Cardiac fibroblast (primary cell): ENCODE measurements at regions not wholly inside any gene's neighbourhood (a gene's known extent, or its start where the extent isn't known, plus 50 kb on each side); places are given as distances from the start of the nearest gene placed in this dataset.

ENCODE experiments used
- DNase-seq, 2 donors: peaks; one replicate each; pipeline versions ENCODE4 v3.0.0 to v3.0.0-alpha.2; 2010; ENCODE audit warnings: low read depth in 2 of 2
- H3K4me3 ChIP-seq, 2 donors: replicated peaks in 1 of 2; 1 replicate in 1 of 2; 2 replicates in 1 of 2; pipeline ENCODE4 v1.5.1; 2011; ENCODE audit warnings: low read depth in 2 of 2, low read length in 2 of 2, mild to moderate bottlenecking in 2 of 2, moderate library complexity in 1 of 2
- TF ChIP-seq, protein P1 (sequence below): IDR thresholded peaks from one replicate; pipeline ENCODE4 v1.5.1; 2011; ENCODE audit warnings: low read depth, mild to moderate bottlenecking, low read length, inconsistent platforms

DNA sequence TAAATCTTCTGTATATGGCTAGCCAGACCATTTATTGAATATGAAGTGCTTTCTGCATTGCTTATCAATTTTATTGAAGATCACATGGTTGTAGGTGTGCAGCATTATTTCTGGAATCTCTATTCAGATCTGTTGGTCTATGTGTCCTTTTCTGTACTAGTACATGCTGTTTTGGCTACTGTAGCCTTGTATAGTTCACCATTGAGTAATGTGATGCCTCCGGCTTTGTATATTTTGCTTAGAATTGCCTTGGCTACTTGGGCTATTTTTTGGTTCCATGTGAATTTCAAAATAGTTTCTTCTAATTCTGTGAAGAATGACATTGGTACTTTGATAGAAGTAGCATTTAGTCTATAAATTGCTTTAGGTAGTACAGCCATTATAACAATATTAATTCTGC, 1187.2 kb downstream of the XPNPEP1 start:
- no peak overlapping the region for H3K4me3 ChIP-seq
- TF ChIP-seq, protein P1, sequence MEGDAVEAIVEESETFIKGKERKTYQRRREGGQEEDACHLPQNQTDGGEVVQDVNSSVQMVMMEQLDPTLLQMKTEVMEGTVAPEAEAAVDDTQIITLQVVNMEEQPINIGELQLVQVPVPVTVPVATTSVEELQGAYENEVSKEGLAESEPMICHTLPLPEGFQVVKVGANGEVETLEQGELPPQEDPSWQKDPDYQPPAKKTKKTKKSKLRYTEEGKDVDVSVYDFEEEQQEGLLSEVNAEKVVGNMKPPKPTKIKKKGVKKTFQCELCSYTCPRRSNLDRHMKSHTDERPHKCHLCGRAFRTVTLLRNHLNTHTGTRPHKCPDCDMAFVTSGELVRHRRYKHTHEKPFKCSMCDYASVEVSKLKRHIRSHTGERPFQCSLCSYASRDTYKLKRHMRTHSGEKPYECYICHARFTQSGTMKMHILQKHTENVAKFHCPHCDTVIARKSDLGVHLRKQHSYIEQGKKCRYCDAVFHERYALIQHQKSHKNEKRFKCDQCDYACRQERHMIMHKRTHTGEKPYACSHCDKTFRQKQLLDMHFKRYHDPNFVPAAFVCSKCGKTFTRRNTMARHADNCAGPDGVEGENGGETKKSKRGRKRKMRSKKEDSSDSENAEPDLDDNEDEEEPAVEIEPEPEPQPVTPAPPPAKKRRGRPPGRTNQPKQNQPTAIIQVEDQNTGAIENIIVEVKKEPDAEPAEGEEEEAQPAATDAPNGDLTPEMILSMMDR = no peak
- DNase-seq = no peak

DNA sequence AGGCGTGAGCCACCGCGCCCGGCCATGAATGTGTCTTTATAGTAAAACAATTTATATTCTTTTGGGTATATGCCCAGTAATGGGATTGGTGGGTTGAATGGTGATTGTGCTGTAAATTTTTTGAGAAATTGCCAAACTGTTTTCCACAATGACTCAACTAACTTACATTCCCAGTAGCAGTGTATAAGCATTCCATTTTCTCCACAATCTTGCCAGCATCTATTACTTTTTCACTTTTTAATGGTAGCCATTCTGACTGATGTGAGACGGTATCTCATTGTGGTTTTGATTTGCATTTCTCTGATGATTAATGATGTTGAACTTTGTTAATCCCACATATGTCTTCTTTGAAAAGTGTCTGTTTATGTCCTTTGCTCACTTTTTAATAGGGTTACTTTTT, 1187.9 kb downstream of the XPNPEP1 start:
- peak; percentile 34 to 69 for DNase-seq
- TF ChIP-seq, protein P1 = no peak
- H3K4me3 ChIP-seq = no peak overlapping the region

GRCh38 chr10:108721874-108722273, 1201.4 kb downstream of the XPNPEP1 start:
- DNase-seq = no peak
- TF ChIP-seq, protein P1 = no peak
- no peak overlapping the region for H3K4me3 ChIP-seq

DNA sequence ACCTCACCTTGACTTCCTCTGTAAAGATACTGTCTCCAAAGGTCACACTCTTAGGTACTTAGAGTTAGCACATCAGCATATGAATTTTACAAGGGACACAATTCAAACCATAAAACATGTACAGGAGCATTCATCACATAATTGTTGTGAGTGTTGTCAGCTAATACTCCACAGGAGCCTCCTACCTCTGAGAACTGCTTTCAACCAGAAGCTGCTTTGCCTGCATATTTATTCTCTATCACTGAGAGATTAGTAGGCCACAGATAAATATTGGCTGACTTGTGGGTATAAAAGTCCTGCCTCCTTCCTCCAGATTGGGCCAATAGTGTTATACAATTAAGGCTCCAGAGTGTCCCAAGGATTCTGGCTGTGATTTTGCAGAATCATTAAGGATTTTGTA, 1207.0 kb downstream of the XPNPEP1 start:
- no peak overlapping the region for H3K4me3 ChIP-seq
- DNase-seq = no peak
- TF ChIP-seq, protein P1 = no peak

DNA sequence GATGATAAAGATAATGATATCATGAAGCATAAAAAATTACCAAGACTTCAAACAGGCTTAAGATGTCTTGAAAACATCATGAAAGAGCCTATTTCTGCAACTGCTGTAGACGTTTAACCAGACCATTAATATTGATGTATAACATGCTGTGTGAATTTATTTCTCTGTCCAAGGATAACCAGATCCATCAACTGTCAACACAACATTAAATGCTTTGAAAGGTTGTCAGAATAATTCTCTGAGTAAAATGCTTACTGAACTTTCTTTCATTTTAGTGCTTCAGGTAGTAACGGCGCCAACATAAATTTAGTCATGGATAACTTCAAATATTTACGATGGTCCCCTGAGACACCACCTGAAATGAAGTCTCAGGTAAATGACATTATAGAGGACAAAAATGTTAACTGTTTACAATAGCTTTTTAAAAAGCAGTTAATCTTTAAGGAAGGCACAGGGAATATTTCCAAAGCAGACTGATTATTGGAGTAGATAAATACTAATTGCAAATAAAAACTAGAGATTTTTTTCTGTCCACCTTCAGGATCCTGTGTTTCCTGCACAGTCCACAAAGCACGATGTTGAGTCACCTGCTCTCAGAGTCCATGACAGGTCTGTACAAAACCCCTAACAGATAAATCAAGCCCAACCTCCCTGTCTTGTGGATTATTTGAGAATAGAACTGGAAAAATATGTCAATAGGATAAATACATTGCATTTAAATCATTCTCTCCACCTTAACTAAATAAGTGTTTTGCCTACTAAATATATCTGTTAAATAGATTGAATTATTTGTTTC, 1213.2 kb downstream of the XPNPEP1 start:
- no peak overlapping the region for H3K4me3 ChIP-seq
- TF ChIP-seq, protein P1 = no peak
- DNase-seq = no peak

GRCh38 chr10:108708363-108708762, 1214.9 kb downstream of the XPNPEP1 start:
- H3K4me3 ChIP-seq = no peak overlapping the region
- no peak for DNase-seq
- TF ChIP-seq, protein P1 = no peak
